ENCODE measurements at regions not wholly inside any gene's neighbourhood (a gene's known extent, or its start where the extent isn't known, plus 50 kb on each side); places are given as distances from the start of the nearest gene placed in this dataset.
"Not testable (repeated sequence)": the region's sequence is repeated elsewhere in the genome, so short reads cannot be mapped to it uniquely, and the experiment has no call there.

DNA sequence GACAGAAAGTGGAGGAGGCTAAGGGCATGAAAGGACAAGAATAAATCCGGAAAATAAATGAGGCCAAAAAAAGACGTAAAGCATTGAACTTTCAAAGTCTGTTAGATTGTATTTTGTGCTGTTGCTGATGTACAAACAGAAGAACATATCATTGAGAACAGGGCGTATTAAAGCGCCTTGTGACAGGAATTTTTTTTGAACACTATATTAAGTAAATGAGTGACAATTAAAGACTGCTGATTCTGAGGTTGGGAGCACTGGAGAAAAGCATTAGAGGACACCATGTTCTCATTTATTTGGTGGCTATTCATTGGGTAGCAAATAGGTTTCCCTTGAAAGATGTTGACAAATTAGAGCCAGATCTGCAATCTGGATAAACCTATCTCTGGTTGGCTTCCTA is 137.3 kb upstream of the SGCD start:
- no peak for DNase-seq

DNA sequence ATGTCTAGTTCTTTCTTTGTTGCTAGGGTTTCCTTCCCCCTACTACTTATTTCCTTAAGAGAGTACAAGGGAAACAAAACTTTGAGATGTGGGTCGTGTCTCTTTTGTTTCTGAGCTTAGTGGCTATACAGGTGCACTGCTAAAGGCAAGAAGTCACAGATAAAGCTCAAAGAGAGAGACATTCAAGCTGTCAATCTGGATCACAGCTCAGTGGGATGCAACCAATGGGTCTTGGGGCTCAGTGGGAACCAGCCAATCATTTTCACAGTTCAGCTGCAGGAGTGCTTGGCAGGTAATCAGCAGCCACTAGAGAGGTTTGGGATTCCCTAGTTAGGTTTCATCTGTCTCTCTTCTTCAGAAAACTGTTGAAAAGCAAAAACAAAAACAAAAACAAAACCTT is 135.4 kb upstream of the SGCD start:
- no peak for DNase-seq

DNA sequence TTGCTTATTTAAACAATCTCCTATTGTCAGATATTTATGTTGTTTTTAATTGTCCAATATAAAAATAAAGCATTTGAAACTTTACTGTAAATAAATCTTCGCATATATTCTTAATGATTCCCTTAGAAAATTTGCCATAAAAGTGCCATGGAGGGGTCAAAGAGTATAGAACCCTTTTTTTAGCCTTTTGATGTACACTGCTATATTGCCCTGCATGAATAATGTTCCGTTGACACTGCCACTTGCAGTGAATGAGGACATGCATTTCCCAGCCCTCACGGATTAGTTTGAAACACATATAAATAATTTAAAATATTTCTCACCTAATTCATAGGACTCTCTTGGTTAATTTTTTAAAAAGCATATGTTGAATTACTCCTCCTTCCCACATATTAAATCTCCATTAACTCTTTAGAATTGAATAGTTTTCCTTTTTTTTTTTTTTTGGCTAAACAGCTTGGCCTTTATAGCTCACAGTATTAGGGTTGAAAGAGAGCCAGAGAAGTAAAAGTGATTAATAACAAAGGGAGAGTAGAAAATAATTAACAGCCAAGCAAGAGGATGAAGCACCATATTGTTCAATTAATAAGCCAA is 129.8 kb upstream of the SGCD start:
- no peak for DNase-seq

DNA sequence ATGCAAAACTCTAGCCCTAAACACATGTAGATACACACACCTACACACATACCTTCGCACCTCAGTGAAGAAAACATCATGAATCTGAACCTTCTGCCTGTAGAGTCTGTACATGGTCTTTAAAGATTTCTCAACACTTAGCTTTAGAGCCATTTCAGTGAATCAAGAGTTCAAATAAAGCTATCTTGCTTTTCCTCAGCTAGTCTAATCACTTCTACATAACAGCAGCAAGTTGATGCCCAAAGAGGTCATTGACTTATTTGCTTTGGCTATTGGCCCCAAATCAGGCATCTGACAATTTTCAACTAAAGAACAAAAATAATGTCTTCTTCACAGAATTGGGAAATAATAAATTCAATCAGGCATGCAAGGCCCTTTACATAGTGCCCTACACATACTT is 127.9 kb upstream of the SGCD start:
- no peak for DNase-seq

DNA sequence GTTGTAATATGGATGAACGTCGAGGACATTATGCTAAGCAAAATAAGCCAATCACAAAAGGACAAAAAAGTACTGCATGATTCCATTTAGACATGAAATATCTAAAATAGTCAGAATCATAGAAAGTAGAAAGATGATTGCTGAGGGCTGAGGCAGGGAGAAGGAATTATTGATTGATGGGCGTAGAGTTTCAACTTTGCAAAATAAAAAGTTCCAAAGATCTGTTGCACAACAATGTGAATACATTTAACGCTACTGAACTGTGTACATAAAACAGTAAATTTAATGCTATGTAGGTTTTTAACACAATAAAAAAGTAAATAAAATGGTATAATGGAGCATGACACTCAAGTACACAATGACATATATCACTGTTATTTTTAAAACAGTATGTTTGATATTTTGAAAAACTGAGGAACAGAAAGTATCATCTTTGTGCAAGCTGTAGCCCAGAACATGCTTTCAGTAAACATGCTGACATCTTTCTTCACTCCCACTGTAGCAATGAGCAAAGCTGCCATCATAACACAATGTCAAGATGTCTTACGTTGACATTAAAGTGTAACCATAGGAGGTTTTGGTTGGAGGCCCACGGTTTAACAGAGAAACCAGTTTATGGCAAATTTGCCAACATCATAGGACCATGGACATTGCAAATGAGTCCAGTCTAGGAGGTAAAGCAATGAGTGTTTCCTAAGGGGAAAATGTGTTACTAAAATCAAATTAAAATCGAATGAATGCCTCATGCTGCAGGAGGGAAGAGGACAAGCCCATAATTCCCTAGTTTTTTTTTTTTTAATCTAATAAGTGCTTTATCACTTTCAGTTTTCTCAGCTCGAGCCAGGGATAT is 125.8 kb upstream of the SGCD start:
- DNase-seq = no peak

DNA sequence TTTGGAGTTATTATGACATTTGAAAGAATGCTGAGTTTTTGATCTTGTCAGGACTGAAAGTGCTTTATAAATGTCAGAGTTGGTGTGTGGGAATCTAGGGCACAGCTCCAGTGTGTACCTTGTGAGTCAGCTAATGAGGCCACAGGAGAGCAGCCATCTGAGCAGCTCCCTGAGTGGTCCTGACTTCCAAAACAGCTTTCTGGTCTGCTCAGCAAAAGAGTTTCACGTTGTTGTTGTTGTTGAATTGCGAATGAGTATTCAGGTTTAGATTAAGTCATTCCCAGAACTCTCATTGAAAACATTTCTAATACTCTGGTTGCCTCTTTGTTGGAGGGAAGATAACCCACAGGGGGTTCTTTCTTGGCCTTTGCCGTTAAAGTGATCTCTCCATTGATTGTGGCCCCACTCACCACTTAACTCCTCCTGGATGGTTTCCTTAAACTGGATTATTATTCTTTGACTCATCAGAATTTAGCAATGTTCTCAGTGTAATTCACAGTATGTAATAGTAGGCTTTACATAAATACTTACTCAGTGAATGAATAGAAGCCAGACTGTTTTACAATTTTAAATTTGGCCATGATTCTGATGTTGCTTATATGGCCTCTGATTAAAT is 125.1 kb upstream of the SGCD start:
- peak in 1 of 3 donors; percentile 72 for DNase-seq

DNA sequence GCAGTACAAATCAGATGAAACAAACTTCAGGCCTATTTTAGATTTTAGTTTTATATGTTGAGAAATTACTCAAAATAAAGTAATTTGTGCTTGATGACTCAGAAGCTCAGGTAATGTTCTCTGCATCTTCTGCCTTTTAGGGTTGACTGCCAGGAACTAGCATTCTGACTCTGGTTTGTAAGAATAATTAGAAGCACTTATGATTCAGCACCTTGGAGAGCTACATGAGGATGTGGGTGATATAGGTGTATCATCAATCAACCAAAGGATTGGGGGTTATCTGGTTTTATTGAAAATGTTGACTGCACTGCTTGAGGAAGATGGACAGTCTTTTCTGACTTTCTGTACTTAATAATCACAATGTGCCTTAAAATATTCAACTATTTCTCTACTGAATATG is 118.7 kb upstream of the SGCD start:
- DNase-seq = peak in 1 of 3 donors; percentile 22

DNA sequence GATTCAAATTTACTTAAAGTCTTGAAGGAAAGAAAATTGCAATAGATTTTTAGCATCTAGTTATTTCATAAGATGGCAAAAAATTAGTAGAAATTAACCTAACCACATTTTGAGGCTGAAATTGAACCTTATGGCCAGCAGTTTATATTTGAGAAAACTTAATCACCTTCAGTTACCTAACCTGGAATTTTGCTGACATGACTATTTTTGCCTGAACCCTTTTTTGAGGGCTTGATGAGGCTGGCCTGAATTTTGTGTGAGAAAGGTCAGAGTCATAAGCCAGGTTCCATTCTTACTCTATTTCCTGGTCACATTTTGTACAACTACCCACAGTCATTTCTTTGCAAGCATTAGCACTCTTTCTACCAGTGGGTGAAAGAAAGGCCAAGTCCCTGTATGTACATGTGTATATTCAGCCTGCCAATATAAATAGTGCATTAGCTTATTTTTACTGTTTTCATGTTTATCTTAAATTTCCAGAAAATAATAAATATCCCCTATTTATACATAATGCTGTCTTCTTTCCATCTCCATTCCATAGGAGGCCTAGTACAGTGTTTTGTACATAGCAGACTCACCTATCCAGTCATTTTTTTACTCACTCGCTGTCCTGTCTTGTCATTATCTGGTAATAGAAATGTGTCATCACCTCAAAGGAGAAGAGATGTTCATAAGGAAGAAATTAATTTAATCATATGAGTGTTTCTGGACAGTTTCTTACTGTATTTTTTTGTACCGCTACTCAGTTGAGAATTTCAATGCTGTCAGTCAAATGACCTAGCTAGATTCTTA is 108.4 kb upstream of the SGCD start:
- DNase-seq = no peak

DNA sequence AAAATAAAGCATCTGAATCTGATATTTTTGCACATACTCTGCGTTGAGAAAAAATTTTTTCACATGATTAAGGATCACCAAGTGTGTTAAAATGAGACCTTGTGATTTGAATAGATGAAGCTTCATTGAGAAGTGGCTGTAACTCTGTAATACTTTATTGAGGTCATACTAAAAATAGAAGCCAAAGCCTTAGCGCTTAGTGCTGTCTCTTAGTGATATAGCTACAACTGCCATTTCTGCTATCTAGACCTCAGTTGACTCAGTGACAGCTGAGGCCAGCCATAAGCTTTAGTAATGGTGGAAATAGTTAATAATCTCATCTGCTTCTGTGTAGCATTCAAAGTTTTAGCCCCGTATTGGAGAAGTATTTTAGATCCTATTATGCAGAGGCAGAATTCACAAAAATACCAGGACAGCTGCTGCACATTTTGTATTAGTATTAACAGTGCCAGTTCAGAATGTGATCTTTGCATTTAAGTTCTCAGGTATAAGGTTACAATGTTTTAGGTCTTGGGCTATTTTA is 107.4 kb upstream of the SGCD start:
- DNase-seq = peak in 2 of 3 donors; percentile 22 to 25

DNA sequence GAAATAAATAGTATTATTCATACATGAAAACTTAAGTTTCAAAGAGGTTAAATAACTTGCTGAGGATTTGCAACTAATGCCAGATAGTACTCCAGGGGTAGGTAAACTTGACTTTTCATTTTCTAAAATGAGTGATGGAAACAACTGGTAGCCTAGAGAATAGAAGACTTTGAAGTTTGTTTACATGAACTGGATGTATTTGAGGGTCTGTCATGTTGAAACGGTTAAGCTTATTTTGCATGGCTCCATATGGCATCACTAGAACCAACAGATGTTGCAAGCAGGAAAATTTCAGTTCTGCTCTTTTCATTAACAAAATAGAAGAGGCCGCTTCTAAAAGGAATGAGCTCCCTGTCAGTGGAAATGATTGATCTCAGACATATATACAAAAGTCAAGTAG is 105.1 kb upstream of the SGCD start:
- peak in 2 of 3 donors; percentile 16 to 44 for DNase-seq

DNA sequence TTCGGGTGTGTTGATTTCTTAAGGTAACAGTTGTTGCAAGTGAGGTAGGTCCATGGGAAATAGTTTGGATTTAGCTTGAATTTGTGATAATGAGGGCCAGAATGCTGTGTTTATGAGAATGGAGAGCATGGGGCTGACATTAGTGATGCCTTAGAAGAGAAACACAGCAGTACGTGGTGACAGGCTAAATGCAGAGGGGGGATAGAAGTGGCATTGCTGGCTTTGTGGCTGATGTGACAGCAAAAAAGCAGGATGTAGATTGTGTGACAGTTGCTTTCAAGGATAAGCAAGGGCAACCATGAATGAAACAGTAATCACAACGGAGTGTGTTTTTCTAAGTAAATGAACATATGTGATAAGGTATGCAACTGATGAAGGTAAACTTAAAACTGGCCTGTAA is 103.4 kb upstream of the SGCD start:
- DNase-seq = no peak

DNA sequence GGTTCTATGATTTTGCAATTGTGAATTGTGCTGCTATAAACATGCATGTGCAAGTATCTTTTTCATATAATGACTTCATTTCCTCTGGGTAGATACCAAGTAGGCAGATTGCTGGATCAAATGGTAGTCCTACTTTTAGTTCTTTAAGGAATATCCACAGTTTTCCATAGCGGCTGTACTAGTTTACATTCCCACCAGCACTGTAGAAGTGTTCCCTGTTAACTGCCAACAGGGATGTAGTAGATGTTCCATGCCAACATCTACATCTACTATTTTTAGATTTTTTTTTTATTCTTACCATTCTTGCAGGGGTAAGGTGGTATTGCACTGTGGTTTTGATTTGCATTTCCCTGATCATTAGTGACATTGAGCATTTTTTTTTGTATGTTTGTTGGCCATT is 100.5 kb upstream of the SGCD start:
- DNase-seq = not testable (repeated sequence)

DNA sequence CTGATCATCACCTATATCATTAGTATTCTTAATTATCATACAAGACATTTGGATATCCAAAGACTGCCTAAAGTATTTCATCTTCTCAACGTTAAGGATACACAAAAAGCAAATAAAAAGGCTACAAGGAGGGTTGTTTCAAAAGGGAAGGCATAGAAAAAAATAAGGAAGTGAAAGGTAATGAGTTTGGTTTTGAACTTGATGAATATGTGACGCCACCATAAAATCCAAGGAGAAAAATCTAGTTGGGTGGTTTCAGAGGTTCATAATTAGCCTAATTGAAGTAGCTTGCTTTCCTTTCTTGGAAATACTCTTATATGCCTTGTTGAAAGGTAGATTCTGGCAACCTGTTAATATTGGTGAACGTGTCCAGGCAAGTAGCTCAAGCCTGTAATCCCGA is 96.1 kb upstream of the SGCD start:
- DNase-seq = no peak

DNA sequence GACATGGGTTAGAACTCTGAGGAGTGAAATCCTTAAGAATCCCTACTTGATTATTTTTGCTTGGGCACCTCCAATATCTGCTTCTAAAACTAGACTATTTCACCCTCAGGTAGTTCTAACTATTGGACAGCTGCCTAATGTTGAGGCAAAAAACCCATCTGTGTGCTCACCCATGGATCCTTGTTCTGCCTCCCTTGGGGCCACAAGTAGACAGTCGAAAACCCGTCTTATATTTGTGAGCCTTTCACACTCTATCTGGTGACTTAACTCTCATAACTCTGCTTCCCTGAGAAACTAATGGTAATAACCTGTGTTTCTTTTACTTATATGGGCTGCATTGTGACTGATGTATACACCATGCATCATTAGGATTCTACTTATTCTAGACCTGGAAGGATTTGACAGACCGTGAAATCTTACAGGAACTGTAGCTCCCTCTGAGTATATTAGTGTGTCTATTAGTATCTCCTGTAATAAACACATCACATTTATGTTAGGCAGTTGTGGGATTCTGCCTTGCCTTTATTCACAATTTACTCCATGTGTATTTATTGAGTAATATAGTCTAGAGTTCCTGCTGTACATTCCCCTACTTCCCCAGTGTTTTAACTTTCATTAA is 94.6 kb upstream of the SGCD start:
- DNase-seq = no peak

DNA sequence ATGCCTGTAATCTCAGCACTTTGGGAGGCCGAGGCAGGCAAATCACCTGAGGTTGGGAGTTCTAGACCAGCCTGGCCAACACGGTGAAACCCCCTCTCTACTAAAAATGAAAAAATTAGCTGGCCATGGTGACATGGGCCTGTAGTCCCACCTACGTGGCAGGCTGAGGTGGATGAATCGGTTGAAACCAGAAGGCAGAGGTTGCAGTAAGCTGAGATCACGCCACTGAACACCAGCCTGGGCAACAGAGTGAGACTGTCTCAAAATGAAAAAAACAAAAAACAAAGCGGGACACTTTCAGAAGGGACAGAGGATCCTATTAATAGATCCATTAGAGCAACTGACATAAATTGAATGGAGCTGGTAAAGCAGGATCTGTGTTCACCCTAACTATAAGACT is 89.6 kb upstream of the SGCD start:
- no peak for DNase-seq

DNA sequence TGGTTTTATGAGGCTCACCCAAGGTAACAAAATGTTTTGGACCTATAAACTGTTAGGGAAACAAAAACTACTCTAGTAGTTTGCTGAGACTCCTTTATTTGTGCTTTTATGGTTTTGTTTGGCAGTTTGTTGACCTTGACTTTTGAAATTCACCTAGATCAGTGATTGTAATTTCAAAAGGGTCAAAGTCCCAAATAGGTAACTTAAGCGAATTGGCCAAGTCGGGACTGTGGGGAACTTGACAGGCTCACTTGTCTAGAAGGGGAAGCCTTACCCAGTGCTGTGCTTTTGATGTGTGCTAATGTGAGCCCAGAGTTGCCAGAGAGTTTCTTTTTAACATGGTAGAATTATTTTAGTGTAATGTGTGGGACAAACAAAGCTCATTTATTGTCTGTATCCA is 87.2 kb upstream of the SGCD start:
- DNase-seq = no peak

DNA sequence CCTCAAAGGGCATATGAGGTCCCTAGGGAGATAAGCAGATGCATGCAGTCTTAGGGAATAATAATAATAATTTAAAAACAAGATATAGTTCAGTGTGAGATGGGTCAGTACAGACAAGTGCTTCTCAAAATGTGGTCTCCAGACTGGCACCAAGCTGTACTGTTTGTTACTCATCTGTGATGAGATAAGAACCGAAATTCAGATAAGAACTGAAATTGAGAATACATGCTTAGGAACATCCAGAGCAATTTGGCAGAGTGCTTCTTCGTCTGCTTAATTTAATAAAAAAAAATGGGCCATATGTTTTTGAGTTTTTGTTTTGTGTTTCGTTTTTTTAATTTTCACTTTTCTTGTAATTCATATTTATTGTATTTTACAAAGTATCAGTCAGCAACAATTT is 86.5 kb upstream of the SGCD start:
- DNase-seq = no peak

DNA sequence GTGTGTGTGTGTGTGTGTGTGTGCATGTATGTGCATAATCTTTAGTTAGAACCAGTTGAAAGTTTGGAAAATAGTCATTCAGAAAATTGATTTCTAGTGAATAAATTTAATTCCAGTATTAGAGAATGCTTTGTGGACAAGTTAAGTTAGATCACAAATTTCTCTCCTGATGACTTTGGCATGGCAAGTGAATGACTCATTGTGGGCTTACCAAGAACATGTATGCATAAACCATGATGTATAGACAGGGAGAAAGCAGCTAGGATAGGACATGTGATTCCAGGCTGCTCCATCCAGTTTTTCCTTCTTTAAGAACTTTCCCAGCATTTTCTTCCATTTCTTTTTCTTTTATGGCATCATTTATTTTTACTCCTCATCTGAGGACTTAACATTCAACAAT is 85.7 kb upstream of the SGCD start:
- no peak for DNase-seq

DNA sequence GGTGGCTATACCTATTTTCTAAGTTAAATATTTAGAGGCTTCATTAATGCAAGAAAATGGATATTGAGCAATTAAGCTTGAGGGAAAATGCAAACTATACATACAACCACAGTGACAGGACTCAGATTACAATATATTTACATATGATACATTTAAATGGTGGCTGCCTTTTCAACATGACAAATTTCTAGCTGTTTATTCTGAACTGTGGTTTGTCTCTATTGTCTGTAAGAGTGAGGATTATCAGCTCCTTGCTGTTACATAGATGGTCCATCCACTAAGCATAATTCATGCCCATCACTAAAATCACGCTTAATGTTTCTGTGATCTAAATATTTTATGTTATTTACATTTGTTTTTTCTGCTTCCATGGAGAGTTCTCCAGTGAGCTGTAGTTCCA is 81.1 kb upstream of the SGCD start:
- DNase-seq = no peak

DNA sequence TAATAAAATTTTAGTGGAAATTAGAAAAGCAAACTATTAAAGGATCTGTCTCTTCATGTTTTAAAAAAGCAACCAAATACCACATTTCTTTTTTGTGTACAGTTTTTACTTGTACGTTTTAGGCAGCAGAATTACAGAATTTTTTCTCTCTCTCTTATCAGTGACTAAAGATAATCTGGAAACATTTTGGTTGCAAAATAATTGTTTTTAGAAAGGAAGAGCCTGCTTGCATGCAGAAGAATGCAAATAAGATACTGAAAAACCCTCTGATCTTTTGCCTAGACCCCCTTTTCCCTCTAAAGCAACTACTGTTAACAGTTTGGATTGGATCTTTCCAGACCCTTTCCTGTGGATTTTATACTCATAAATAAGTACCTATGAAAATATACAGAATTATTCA is 75.9 kb upstream of the SGCD start:
- DNase-seq = no peak

DNA sequence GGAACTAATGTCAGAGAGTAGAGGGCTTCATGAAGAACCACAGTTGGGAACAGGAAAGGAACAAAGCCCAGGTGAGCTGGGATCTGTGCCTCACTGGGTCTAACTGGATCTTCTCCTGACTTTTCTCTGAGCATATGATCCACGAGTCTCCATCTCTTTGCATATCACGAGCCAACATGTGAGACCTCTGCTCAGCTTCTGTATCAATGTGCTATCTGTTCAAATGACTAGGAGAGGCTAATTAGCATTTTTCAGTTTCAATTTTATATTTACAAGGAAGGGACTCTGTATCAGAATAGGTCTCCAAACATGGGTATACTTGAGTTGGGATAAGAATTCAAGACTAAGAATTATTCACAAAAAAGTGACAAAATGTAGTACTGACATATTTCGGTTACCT is 73.8 kb upstream of the SGCD start:
- no peak for DNase-seq

DNA sequence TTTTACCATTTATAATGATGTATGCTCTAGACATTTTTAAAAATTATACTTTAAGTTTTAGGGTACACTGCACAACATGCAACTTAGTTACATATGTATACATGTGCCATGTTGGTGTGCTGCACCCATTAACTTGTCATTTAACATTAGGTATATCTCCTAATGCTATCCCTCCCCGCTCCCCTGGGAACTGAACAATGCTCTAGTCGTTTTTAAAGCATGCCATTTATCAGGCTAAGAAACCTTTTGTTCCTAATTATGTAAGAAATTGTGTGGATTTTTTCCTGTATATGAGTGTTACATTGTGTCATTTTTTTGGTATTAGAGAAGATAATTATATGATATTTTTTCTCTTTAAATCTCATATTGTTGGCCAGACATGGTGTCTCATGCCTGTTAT is 72.8 kb upstream of the SGCD start:
- DNase-seq = no peak
